ENCODE measurements at regions not wholly inside any gene's neighbourhood (a gene's known extent, or its start where the extent isn't known, plus 50 kb on each side); places are given as distances from the start of the nearest gene placed in this dataset.

- Histone ChIP-seq H3K4me1 (ENCODE audit: control insufficient read depth, extremely low read depth, insufficient read depth, low read length) (no peaks in the 10 kb centered on the region), H3K79me2 (ENCODE audit: control insufficient read depth, insufficient read depth, low read length) (no peaks in the 10 kb centered on the region), H3K9me1 (ENCODE audit: control insufficient read depth, extremely low read depth, insufficient read depth, low read length) (no peaks in the 10 kb centered on the region), H3K9me3 (ENCODE audit: control insufficient read depth, low read depth, low read length) (no peaks in the 10 kb centered on the region), H2AFZ (ENCODE audit: control insufficient read depth, low read length) (no peak overlapping the region), H3K27ac (ENCODE audit: control insufficient read depth, insufficient read depth, low read length) (no peak overlapping the region), H3K9ac (ENCODE audit: control insufficient read depth, extremely low read depth, insufficient read depth, low read length) (no peak overlapping the region), H3K4me3 (ENCODE audit: control insufficient read depth in 2 of 3, extremely low read depth in 1 of 3, insufficient read depth in 2 of 3, low read depth in 1 of 3, low read length in 3 of 3) (no peak overlapping the region), H4K20me1 (ENCODE audit: control insufficient read depth, extremely low read depth, insufficient read depth, low read length) (no peaks in the 10 kb centered on the region), H3K4me2 (ENCODE audit: control insufficient read depth, extremely low read depth, insufficient read depth, low read depth, low read length) (no peak overlapping the region), H3K36me3 (ENCODE audit: control insufficient read depth in 2 of 2, extremely low read depth in 1 of 2, insufficient read depth in 2 of 2, low read length in 2 of 2) (no peaks in the 10 kb centered on the region), H3K27me3 (ENCODE audit: control insufficient read depth, extremely low read depth, insufficient read depth, low read length) (no peaks in the 10 kb centered on the region)
- TF ChIP-seq EZH2 (IDR thresholded peaks at IDR 0.05; ENCODE audit: low read length) (no peak), CTCF (optimal IDR thresholded peaks at IDR 0.05 in 1 of 3, IDR thresholded peaks at IDR 0.05 in 1 of 3, conservative IDR thresholded peaks at IDR 0.05 in 1 of 3; ENCODE audit: extremely low read depth in 1 of 3, insufficient read depth in 2 of 3, low read length in 3 of 3) (no peak)
- DNase-seq (ENCODE audit: low read depth, low spot score) (no peak), FAIRE-seq (no peak)
- dilution Hi-C loops (cut with MboI; ENCODE audit: extremely low pct_ligation_motif_present, low sequenced_read_pairs): no loop called here
These were observed 167.7 kb downstream of the ZNF486 start for GRCh38 chr19:20334760-20335159.

GRCh38 chr19:20333508-20333907, 166.5 kb downstream of the ZNF486 start:
- no peak overlapping the region for H2AFZ ChIP-seq (ENCODE audit: control insufficient read depth, low read length)
- no peak for TF ChIP-seq CTCF (optimal IDR thresholded peaks at IDR 0.05 in 1 of 3, IDR thresholded peaks at IDR 0.05 in 1 of 3, conservative IDR thresholded peaks at IDR 0.05 in 1 of 3; ENCODE audit: extremely low read depth in 1 of 3, insufficient read depth in 2 of 3, low read length in 3 of 3)
- no peak for TF ChIP-seq EZH2 (IDR thresholded peaks at IDR 0.05; ENCODE audit: low read length)
- dilution Hi-C loops (cut with MboI; ENCODE audit: extremely low pct_ligation_motif_present, low sequenced_read_pairs): no loop called here
- H3K4me3 ChIP-seq (ENCODE audit: control insufficient read depth in 2 of 3, extremely low read depth in 1 of 3, insufficient read depth in 2 of 3, low read depth in 1 of 3, low read length in 3 of 3): no peak overlapping the region
- no peaks in the 10 kb centered on the region for H4K20me1 ChIP-seq (ENCODE audit: control insufficient read depth, extremely low read depth, insufficient read depth, low read length)
- H3K4me1 ChIP-seq (ENCODE audit: control insufficient read depth, extremely low read depth, insufficient read depth, low read length): no peaks in the 10 kb centered on the region
- no peak overlapping the region for H3K4me2 ChIP-seq (ENCODE audit: control insufficient read depth, extremely low read depth, insufficient read depth, low read depth, low read length)
- no peak overlapping the region for H3K9ac ChIP-seq (ENCODE audit: control insufficient read depth, extremely low read depth, insufficient read depth, low read length)
- H3K27me3 ChIP-seq (ENCODE audit: control insufficient read depth, extremely low read depth, insufficient read depth, low read length): no peaks in the 10 kb centered on the region
- H3K27ac ChIP-seq (ENCODE audit: control insufficient read depth, insufficient read depth, low read length): no peak overlapping the region
- no peaks in the 10 kb centered on the region for H3K36me3 ChIP-seq (ENCODE audit: control insufficient read depth in 2 of 2, extremely low read depth in 1 of 2, insufficient read depth in 2 of 2, low read length in 2 of 2)
- H3K79me2 ChIP-seq (ENCODE audit: control insufficient read depth, insufficient read depth, low read length): no peaks in the 10 kb centered on the region
- no peak for FAIRE-seq
- H3K9me1 ChIP-seq (ENCODE audit: control insufficient read depth, extremely low read depth, insufficient read depth, low read length): no peaks in the 10 kb centered on the region
- DNase-seq (ENCODE audit: low read depth, low spot score): no peak
- no peaks in the 10 kb centered on the region for H3K9me3 ChIP-seq (ENCODE audit: control insufficient read depth, low read depth, low read length)

All from keratinocyte (primary cell).